Cardiac fibroblast (primary cell): ENCODE measurements at regions not wholly inside any gene's neighbourhood (a gene's known extent, or its start where the extent isn't known, plus 50 kb on each side); places are given as distances from the start of the nearest gene placed in this dataset.
"Not testable (repeated sequence)": the region's sequence is repeated elsewhere in the genome, so short reads cannot be mapped to it uniquely, and the experiment has no call there.

Experiments
- DNase-seq, 2 donors: peaks; one replicate each; pipeline versions ENCODE4 v3.0.0 to v3.0.0-alpha.2; 2010; ENCODE audit warnings: low read depth in 2 of 2
- H3K4me3 ChIP-seq, 2 donors: replicated peaks in 1 of 2; 1 replicate in 1 of 2; 2 replicates in 1 of 2; pipeline ENCODE4 v1.5.1; 2011; ENCODE audit warnings: low read depth in 2 of 2, low read length in 2 of 2, mild to moderate bottlenecking in 2 of 2, moderate library complexity in 1 of 2
- CTCF ChIP-seq: IDR thresholded peaks from one replicate; pipeline ENCODE4 v1.5.1; 2011; ENCODE audit warnings: low read depth, mild to moderate bottlenecking, low read length, inconsistent platforms

- no peak overlapping the region for H3K4me3 ChIP-seq
- no peak for TF ChIP-seq CTCF
- no peak for DNase-seq
These were observed 102.0 kb upstream of the DAZL start for GRCh38 chr3:16707260-16707659.

- H3K4me3 ChIP-seq = no peak overlapping the region
- no peak for TF ChIP-seq CTCF
- DNase-seq = peak in 1 of 2 donors; percentile 27
These were observed 103.1 kb upstream of the DAZL start for GRCh38 chr3:16708285-16708684.

DNA sequence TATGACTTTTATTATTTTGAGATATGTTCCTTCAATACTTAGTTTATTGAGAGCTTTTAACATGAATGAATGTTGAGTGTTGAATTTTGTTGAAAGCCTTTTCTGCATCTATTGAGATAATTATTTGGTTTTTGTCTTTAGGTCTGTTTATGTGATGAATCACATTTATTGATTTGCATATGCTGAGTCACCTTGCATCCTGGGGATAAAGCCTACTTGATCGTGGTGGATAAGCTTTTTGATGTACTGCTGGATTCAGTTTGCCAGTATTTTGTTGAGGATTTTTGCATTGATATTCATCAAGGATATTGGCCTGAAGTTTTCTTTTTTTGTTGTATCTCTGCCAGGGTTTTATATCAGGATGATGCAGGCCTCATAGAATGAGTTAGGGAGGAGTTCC lies 106.5 kb upstream of the DAZL start:
- H3K4me3 ChIP-seq, DNase-seq: not testable (repeated sequence)

- TF ChIP-seq CTCF = no peak
- H3K4me3 ChIP-seq = no peak overlapping the region
These were observed 110.1 kb upstream of the DAZL start for GRCh38 chr3:16715281-16715680.

DNA sequence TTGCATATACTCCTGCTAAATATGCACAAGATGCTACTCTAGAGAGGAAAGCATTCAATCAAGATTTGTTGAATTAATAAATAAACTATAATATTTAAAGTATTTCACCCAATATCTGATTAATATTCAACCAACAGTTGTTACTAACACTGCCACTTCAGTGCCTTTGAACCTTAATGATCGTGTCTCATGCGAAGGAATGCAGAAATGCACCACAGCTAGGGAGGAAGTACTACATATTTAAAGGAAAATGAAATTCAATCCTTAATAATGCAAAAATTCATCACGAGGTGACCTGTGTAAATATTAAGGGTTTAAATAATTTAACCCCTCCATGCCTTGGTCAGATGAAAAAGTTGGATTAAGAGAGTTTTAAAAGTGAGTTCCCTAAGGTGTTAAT lies 114.2 kb upstream of the DAZL start:
- H3K4me3 ChIP-seq = no peak overlapping the region
- no peak for TF ChIP-seq CTCF
- DNase-seq = no peak

More at GRCh38 chr3:16715281-16715680, 110.1 kb upstream of the DAZL start:
- DNase-seq = no peak

- DNase-seq = peak in 1 of 2 donors; percentile 15
- no peak overlapping the region for H3K4me3 ChIP-seq
- TF ChIP-seq CTCF = no peak
These were observed 115.2 kb upstream of the DAZL start for GRCh38 chr3:16720367-16720940.

DNA sequence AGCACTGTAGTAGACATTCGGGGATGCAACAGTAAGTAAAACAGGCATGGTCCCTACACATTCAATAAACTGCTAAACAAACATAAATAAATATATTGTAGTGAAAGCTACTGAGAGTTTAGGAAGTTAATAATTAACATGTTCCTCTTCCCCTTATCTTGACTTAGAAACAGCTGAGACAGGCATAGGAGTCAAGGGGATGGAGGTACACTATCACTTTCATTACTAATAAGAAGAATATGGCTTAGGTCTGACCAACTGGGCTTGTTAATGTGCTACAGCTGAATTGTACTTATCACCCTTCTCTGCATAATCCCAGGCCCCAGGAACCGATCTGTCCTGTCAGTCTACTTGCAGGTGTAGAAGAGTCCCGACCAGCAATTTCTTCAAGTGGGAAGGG lies 116.3 kb upstream of the DAZL start:
- H3K4me3 ChIP-seq = no peak overlapping the region
- DNase-seq = no peak
- no peak for TF ChIP-seq CTCF
